Type B pancreatic cell (in vitro differentiated cells): ENCODE measurements at regions not wholly inside any gene's neighbourhood (a gene's known extent, or its start where the extent isn't known, plus 50 kb on each side); places are given as distances from the start of the nearest gene placed in this dataset.

Source experiments
- DNase-seq: peaks from one replicate; pipeline ENCODE4 v3.0.0; 2021; ENCODE audit warnings: mixed read lengths; ENCODE audit not compliant: unreplicated experiment; ENCODE audit errors: extremely low spot score
- H3K27ac Mint-ChIP-seq: 2 replicates; pipeline ENCODE4 v1.8.0; 2021; ENCODE audit warnings: mild to moderate bottlenecking, mixed read lengths
- H3K27me3 Mint-ChIP-seq: 2 replicates; pipeline ENCODE4 v1.8.0; 2021; ENCODE audit warnings: mixed read lengths
- H3K36me3 Mint-ChIP-seq: 2 replicates; pipeline ENCODE4 v1.8.0; 2021; ENCODE audit warnings: mixed read lengths
- H3K4me1 Mint-ChIP-seq: one replicate; pipeline ENCODE4 v1.8.0; 2021; ENCODE audit warnings: mixed read lengths; ENCODE audit not compliant: unreplicated experiment
- H3K4me3 Mint-ChIP-seq: 2 replicates; pipeline ENCODE4 v1.8.0; 2021; ENCODE audit warnings: mild to moderate bottlenecking, mixed read lengths
- H3K9me3 Mint-ChIP-seq: 2 replicates; pipeline ENCODE4 v1.8.0; 2021; ENCODE audit warnings: mixed read lengths
- CTCF ChIP-seq: fragments of 200-600 bp; sonication (generic); conservative IDR thresholded peaks from 2 replicates; pipeline ENCODE4 v1.5.0; 2021; ENCODE audit warnings: antibody characterized with exemption, mild to moderate bottlenecking

- peaks cover 5% of the 10 kb centered on the region for H3K27me3 Mint-ChIP-seq
- H3K27ac Mint-ChIP-seq = no peak overlapping the region
- H3K36me3 Mint-ChIP-seq = no peaks in the 10 kb centered on the region
- no peak for TF ChIP-seq CTCF
- DNase-seq = no peak
- no peaks in the 10 kb centered on the region for H3K4me1 Mint-ChIP-seq
- H3K9me3 Mint-ChIP-seq = no peaks in the 10 kb centered on the region
- H3K4me3 Mint-ChIP-seq = no peak overlapping the region
Measured at GRCh38 chr11:97022955-97023354, 633.1 kb downstream of the JRKL start.

- Mint-ChIP-seq H3K27ac (no peak overlapping the region), H3K4me3 (no peak overlapping the region), H3K4me1 (no peaks in the 10 kb centered on the region), H3K9me3 (no peaks in the 10 kb centered on the region), H3K27me3 (peaks cover 5% of the 10 kb centered on the region), H3K36me3 (no peaks in the 10 kb centered on the region)
- no peak for DNase-seq
- TF ChIP-seq CTCF = no peak
Measured at GRCh38 chr11:97028836-97029406, 639.1 kb downstream of the JRKL start.

- no peak overlapping the region for H3K4me3 Mint-ChIP-seq
- no peaks in the 10 kb centered on the region for H3K9me3 Mint-ChIP-seq
- H3K4me1 Mint-ChIP-seq = no peaks in the 10 kb centered on the region
- H3K27ac Mint-ChIP-seq = no peak overlapping the region
- no peaks in the 10 kb centered on the region for H3K36me3 Mint-ChIP-seq
- H3K27me3 Mint-ChIP-seq = no peaks in the 10 kb centered on the region
- no peak for TF ChIP-seq CTCF
- DNase-seq = no peak
Measured at GRCh38 chr11:97033178-97033577, 643.4 kb downstream of the JRKL start.

GRCh38 chr11:97048481-97048880 is 658.7 kb downstream of the JRKL start:
- Mint-ChIP-seq H3K27me3 (no peaks in the 10 kb centered on the region), H3K4me1 (no peaks in the 10 kb centered on the region)

GRCh38 chr11:97060184-97060583 is 670.4 kb downstream of the JRKL start:
- TF ChIP-seq CTCF = no peak
- no peak for DNase-seq
- Mint-ChIP-seq H3K9me3 (no peaks in the 10 kb centered on the region), H3K4me3 (no peak overlapping the region), H3K27ac (no peak overlapping the region), H3K36me3 (no peaks in the 10 kb centered on the region), H3K4me1 (no peaks in the 10 kb centered on the region), H3K27me3 (no peaks in the 10 kb centered on the region)

More at GRCh38 chr11:97048481-97048880, 658.7 kb downstream of the JRKL start:
- Mint-ChIP-seq H3K4me3 (no peak overlapping the region), H3K36me3 (no peaks in the 10 kb centered on the region), H3K9me3 (no peaks in the 10 kb centered on the region), H3K27ac (no peak overlapping the region)
- TF ChIP-seq CTCF = no peak
- no peak for DNase-seq

- no peaks in the 10 kb centered on the region for H3K36me3 Mint-ChIP-seq
- TF ChIP-seq CTCF = no peak
- H3K9me3 Mint-ChIP-seq = peaks cover 12% of the 10 kb centered on the region
- no peaks in the 10 kb centered on the region for H3K27me3 Mint-ChIP-seq
- no peak for DNase-seq
- H3K4me3 Mint-ChIP-seq = no peak overlapping the region
- no peak overlapping the region for H3K27ac Mint-ChIP-seq
- H3K4me1 Mint-ChIP-seq = no peaks in the 10 kb centered on the region
Measured at GRCh38 chr11:97069160-97069559, 679.3 kb downstream of the JRKL start.
